PC-9 (cell line): ENCODE measurements at regions not wholly inside any gene's neighbourhood (a gene's known extent, or its start where the extent isn't known, plus 50 kb on each side); places are given as distances from the start of the nearest gene placed in this dataset.
"Not testable (repeated sequence)": the region's sequence is repeated elsewhere in the genome, so short reads cannot be mapped to it uniquely, and the experiment has no call there.

Experiments
- BruUV-seq: library from RNA; stranded (reverse); fragments of 400-500 nt; replicated peaks from 2 replicates; lab custom pipeline; 2021; lab: Mats Ljungman, UMichigan
- CTCF ChIA-PET: fragments of 300-600 bp; sonication (Branson Sonifier 250); formaldehyde crosslinking; loops from one replicate; lab custom pipeline; 2022; ENCODE audit warnings: antibody characterized with exemption; lab: Charles Lee
- POLR2A ChIA-PET: fragments of 300-600 bp; sonication (Branson Sonifier 250); formaldehyde crosslinking; loops from one replicate; lab custom pipeline; 2022; ENCODE audit warnings: antibody characterized with exemption; ENCODE audit not compliant: unreplicated experiment; lab: Charles Lee
- DNase-seq, 2 experiments: peaks; one replicate each; pipeline versions ENCODE4 v3.0.0 to v3.0.0-alpha.2; 2015 to 2022; ENCODE audit warnings: mixed read lengths in 1 of 2
- H2AFZ ChIP-seq: fragments of 200-600 bp; sonication (generic); 2 replicates; pipeline ENCODE4 v1.8.1; 2017; ENCODE audit warnings: antibody characterized with exemption
- H3F3A ChIP-seq: fragments of 200-600 bp; sonication (generic); 2 replicates; pipeline ENCODE4 v1.8.1; 2017; ENCODE audit warnings: antibody characterized with exemption, mild to moderate bottlenecking, low read depth; ENCODE audit not compliant: insufficient read depth
- H3K27ac ChIP-seq: fragments of 200-600 bp; sonication (generic); 2 replicates; pipeline ENCODE4 v1.6.1; 2016; ENCODE audit warnings: mixed run types
- H3K27me3 ChIP-seq: fragments of 200-600 bp; sonication (generic); 2 replicates; pipeline ENCODE4 v1.6.1; 2016; ENCODE audit warnings: low read depth, mixed run types; ENCODE audit not compliant: insufficient read depth
- H3K36me3 ChIP-seq: fragments of 200-600 bp; sonication (generic); 2 replicates; pipeline ENCODE4 v1.6.1; 2016; ENCODE audit warnings: low read depth, mixed run types
- H3K4me1 ChIP-seq: fragments of 200-600 bp; sonication (generic); replicated peaks from 2 replicates; pipeline ENCODE4 v1.6.1; 2016; ENCODE audit warnings: mixed run types; ENCODE audit not compliant: insufficient read depth
- H3K4me2 ChIP-seq: fragments of 200-600 bp; sonication (generic); 2 replicates; pipeline ENCODE4 v1.6.1; 2017; ENCODE audit warnings: mixed run types
- H3K4me3 ChIP-seq: fragments of 200-600 bp; sonication (generic); 2 replicates; pipeline ENCODE4 v1.6.1; 2016; ENCODE audit warnings: mixed run types
- H3K79me2 ChIP-seq: fragments of 200-600 bp; sonication (generic); 2 replicates; pipeline ENCODE4 v1.6.1; 2017; ENCODE audit warnings: low read depth, mixed run types
- H3K9me2 ChIP-seq: fragments of 200-600 bp; sonication (generic); 2 replicates; pipeline ENCODE4 v1.8.1; 2017; ENCODE audit warnings: mild to moderate bottlenecking; ENCODE audit not compliant: insufficient read depth
- H3K9me3 ChIP-seq: fragments of 200-600 bp; sonication (generic); 2 replicates; pipeline ENCODE4 v1.8.1; 2016; ENCODE audit warnings: low read depth; ENCODE audit not compliant: insufficient read depth
- H4K20me1 ChIP-seq: fragments of 200-600 bp; sonication (generic); 2 replicates; pipeline ENCODE4 v1.8.1; 2017; ENCODE audit not compliant: insufficient read depth
- EZH2 ChIP-seq: fragments of 200-600 bp; sonication (generic); IDR thresholded peaks from 2 replicates; pipeline ENCODE4 v1.8.0; 2017; ENCODE audit warnings: antibody characterized with exemption, low read depth
- intact Hi-C: fragments of 100-400 bp; cut with micrococcal nuclease; formaldehyde crosslinking; loops from one replicate; pipeline ENCODE4 v1.10.0; 2022; ENCODE audit not compliant: unreplicated experiment
- TF ChIP-seq, protein P1 (sequence below): fragments of 200-600 bp; sonication (generic); conservative IDR thresholded peaks from 2 replicates; pipeline ENCODE4 v1.6.1; 2017; ENCODE audit warnings: mixed run types, antibody characterized with exemption, mild to moderate bottlenecking, moderate library complexity

DNA sequence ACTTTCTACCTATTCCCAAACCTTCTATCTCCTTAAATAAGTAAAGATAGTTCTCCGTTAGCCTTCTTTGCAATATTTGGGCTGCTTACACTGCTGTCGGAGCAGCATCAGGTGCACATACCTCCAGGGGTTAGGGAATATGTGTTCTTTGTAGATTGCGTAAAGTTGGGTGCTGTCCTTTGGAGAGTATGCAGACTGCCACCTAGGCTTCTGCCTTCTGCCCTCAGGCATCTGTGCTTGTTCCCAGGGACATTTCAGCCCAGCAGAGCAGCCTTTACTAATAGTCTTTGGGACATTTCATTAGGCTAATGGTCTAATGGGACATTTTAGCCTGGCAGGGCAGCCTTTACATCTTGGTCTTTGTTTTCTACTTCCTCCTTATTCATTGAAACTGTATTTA, 260.6 kb downstream of the TPBG start:
- CTCF ChIA-PET: no interaction called here
- TF ChIP-seq, protein P1, sequence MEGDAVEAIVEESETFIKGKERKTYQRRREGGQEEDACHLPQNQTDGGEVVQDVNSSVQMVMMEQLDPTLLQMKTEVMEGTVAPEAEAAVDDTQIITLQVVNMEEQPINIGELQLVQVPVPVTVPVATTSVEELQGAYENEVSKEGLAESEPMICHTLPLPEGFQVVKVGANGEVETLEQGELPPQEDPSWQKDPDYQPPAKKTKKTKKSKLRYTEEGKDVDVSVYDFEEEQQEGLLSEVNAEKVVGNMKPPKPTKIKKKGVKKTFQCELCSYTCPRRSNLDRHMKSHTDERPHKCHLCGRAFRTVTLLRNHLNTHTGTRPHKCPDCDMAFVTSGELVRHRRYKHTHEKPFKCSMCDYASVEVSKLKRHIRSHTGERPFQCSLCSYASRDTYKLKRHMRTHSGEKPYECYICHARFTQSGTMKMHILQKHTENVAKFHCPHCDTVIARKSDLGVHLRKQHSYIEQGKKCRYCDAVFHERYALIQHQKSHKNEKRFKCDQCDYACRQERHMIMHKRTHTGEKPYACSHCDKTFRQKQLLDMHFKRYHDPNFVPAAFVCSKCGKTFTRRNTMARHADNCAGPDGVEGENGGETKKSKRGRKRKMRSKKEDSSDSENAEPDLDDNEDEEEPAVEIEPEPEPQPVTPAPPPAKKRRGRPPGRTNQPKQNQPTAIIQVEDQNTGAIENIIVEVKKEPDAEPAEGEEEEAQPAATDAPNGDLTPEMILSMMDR: no peak
- TF ChIP-seq EZH2: no peak
- Histone ChIP-seq H3K9me3 (no peaks in the 10 kb centered on the region), H3K27ac (no peak overlapping the region), H4K20me1 (no peaks in the 10 kb centered on the region), H3K9me2 (no peaks in the 10 kb centered on the region), H3K4me1 (no peaks in the 10 kb centered on the region), H3K4me2 (no peak overlapping the region), H3F3A (no peaks in the 10 kb centered on the region), H2AFZ (no peak overlapping the region), H3K36me3 (no peaks in the 10 kb centered on the region), H3K27me3 (no peaks in the 10 kb centered on the region), H3K4me3 (no peak overlapping the region), H3K79me2 (no peaks in the 10 kb centered on the region)
- POLR2A ChIA-PET: no interaction called here
- BruUV-seq: no TSS peak
- no peak for DNase-seq
- intact Hi-C loops: no loop called here

DNA sequence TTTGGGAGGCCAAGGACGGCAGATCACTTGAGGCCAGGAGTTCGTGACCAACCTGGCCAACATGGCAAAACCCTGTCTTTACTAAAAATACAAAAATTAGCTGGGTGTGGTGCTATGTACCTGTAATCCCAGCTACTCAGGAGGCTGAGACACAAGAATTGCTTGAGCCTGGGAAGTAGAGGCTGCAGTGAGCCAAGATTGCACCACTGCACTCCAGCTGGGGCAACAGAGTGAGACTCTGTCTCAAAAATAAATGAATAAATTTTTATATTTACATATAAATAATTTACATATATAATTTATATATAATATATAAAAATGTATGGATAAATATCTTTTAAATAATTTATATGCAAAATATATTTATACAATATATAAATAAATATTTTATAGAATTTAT, 263.3 kb downstream of the TPBG start:
- CTCF ChIA-PET, intact Hi-C loops, H2AFZ ChIP-seq, H3K36me3 ChIP-seq, H3F3A ChIP-seq, H4K20me1 ChIP-seq, H3K4me1 ChIP-seq, POLR2A ChIA-PET, H3K27me3 ChIP-seq, BruUV-seq, H3K4me3 ChIP-seq, H3K9me2 ChIP-seq, H3K9me3 ChIP-seq, H3K79me2 ChIP-seq, H3K27ac ChIP-seq, H3K4me2 ChIP-seq, DNase-seq: not testable (repeated sequence)

DNA sequence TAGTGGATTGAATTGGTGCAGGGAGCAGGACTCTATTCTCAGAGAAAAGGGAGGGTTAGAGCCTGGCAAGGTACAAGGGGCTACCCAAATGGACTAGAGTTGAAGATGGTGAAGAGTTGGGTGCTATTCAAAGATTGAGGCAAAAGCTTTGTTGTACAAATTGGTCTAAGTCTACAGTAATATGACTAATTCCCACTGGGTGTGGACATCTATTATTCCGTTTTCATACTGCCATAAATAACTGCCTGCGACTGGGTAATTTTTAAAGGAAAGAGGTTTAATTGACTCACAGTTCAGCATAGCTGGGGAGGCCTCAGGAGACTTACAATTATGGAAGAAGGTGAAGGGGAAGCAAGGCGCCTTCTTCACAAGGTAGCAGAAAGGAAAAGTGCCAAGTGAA, 266.3 kb downstream of the TPBG start:
- POLR2A ChIA-PET: no interaction called here
- no peaks in the 10 kb centered on the region for H3K9me2 ChIP-seq

DNA sequence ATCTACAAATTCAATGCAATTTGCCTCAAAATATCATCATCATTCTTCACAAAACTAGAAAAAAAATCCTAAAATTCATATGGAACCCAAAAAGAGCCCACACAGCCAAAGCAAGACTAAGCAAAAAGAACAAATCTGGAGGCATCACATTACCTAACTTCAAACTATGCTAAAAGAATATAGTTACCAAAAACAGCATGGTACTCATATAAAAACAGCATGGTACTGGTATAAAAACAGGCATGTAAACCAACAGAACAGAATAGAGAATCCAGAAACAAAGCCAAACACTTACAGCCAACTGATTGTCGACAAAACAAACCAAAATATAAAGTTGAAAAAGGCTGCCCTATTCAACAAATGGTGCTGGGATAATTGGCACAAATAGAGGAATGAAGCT, 278.1 kb downstream of the TPBG start:
- CTCF ChIA-PET: no interaction called here
- Histone ChIP-seq H2AFZ (no peak overlapping the region), H3K4me3 (no peak overlapping the region), H3K4me2 (no peak overlapping the region), H4K20me1 (no peaks in the 10 kb centered on the region), H3K27ac (no peak overlapping the region), H3K9me3 (no peaks in the 10 kb centered on the region), H3K4me1 (peaks cover 16% of the 10 kb centered on the region), H3K79me2 (no peaks in the 10 kb centered on the region), H3K36me3 (no peaks in the 10 kb centered on the region), H3K27me3 (no peaks in the 10 kb centered on the region), H3K9me2 (no peaks in the 10 kb centered on the region), H3F3A (peaks cover 9% of the 10 kb centered on the region; the same call in 1 of the 2 replicates)
- TF ChIP-seq, protein P1: no peak
- TF ChIP-seq EZH2: no peak
- POLR2A ChIA-PET: no interaction called here
- DNase-seq: no peak
- intact Hi-C loops: no loop called here
- BruUV-seq: no TSS peak

More for the DNA sequence above, 266.3 kb downstream of the TPBG start:
- Histone ChIP-seq H3K4me1 (no peaks in the 10 kb centered on the region), H2AFZ (no peak overlapping the region), H3K4me3 (no peak overlapping the region), H3K79me2 (no peaks in the 10 kb centered on the region), H3F3A (no peaks in the 10 kb centered on the region), H3K27me3 (no peaks in the 10 kb centered on the region), H4K20me1 (no peaks in the 10 kb centered on the region), H3K36me3 (no peaks in the 10 kb centered on the region), H3K27ac (no peak overlapping the region), H3K9me3 (no peaks in the 10 kb centered on the region), H3K4me2 (no peak overlapping the region)
- TF ChIP-seq, protein P1: no peak
- TF ChIP-seq EZH2: no peak
- BruUV-seq: no TSS peak
- DNase-seq: no peak
- intact Hi-C loops: no loop called here
- CTCF ChIA-PET: no interaction called here
